GM18867 (cell line): ENCODE measurements at regions not wholly inside any gene's neighbourhood (a gene's known extent, or its start where the extent isn't known, plus 50 kb on each side); places are given as distances from the start of the nearest gene placed in this dataset.

Source experiments
- ATAC-seq: cut with Tn5 transposase; IDR thresholded peaks from one replicate; pipeline ENCODE4 v1.9.1; 2021; ENCODE audit warnings: mild to moderate bottlenecking, moderate library complexity; ENCODE audit not compliant: unreplicated experiment

- ATAC-seq: no peak
Observed at GRCh38 chrX:10800796-10801195, 180.4 kb upstream of the MID1 start.

- no peak for ATAC-seq
Observed at GRCh38 chrX:10811111-10811510, 190.7 kb upstream of the MID1 start.

GRCh38 chrX:10813761-10814160 lies 193.4 kb upstream of the MID1 start:
- no peak for ATAC-seq

GRCh38 chrX:10818651-10819050 lies 198.3 kb upstream of the MID1 start:
- no peak for ATAC-seq

GRCh38 chrX:10819973-10820372 lies 199.6 kb upstream of the MID1 start:
- no peak for ATAC-seq

- ATAC-seq: no peak
Observed at GRCh38 chrX:10821293-10821692, 200.9 kb upstream of the MID1 start.

GRCh38 chrX:10828036-10828435 lies 207.7 kb upstream of the MID1 start:
- no peak for ATAC-seq

- no peak for ATAC-seq
Observed at GRCh38 chrX:10828640-10829039, 208.3 kb upstream of the MID1 start.

GRCh38 chrX:10831716-10832502 lies 211.5 kb upstream of the MID1 start:
- ATAC-seq: no peak

GRCh38 chrX:10833299-10834169 lies 213.1 kb upstream of the MID1 start:
- no peak for ATAC-seq

GRCh38 chrX:10841579-10841978 lies 221.2 kb upstream of the MID1 start:
- ATAC-seq: no peak

GRCh38 chrX:10842646-10843045 lies 222.3 kb upstream of the MID1 start:
- ATAC-seq: no peak

- ATAC-seq: no peak
Observed at GRCh38 chrX:10847333-10847732, 226.9 kb upstream of the MID1 start.

- ATAC-seq: no peak
Observed at GRCh38 chrX:10851809-10852208, 231.4 kb upstream of the MID1 start.

- ATAC-seq: no peak
Observed at GRCh38 chrX:10854594-10854993, 234.2 kb upstream of the MID1 start.

- no peak for ATAC-seq
Observed at GRCh38 chrX:10855845-10856244, 235.5 kb upstream of the MID1 start.

- no peak for ATAC-seq
Observed at GRCh38 chrX:10856797-10857196, 236.4 kb upstream of the MID1 start.

GRCh38 chrX:10859353-10859752 lies 239.0 kb upstream of the MID1 start:
- no peak for ATAC-seq

GRCh38 chrX:10875995-10876394 lies 235.1 kb upstream of the HCCS start:
- ATAC-seq: no peak

GRCh38 chrX:10882484-10882883 lies 228.6 kb upstream of the HCCS start:
- no peak for ATAC-seq

- no peak for ATAC-seq
Observed at GRCh38 chrX:10884246-10884645, 226.9 kb upstream of the HCCS start.

- ATAC-seq: no peak
Observed at GRCh38 chrX:10892621-10893225, 218.4 kb upstream of the HCCS start.
